ENCODE measurements at regions not wholly inside any gene's neighbourhood (a gene's known extent, or its start where the extent isn't known, plus 50 kb on each side); places are given as distances from the start of the nearest gene placed in this dataset.

- TF ChIP-seq, protein P1, sequence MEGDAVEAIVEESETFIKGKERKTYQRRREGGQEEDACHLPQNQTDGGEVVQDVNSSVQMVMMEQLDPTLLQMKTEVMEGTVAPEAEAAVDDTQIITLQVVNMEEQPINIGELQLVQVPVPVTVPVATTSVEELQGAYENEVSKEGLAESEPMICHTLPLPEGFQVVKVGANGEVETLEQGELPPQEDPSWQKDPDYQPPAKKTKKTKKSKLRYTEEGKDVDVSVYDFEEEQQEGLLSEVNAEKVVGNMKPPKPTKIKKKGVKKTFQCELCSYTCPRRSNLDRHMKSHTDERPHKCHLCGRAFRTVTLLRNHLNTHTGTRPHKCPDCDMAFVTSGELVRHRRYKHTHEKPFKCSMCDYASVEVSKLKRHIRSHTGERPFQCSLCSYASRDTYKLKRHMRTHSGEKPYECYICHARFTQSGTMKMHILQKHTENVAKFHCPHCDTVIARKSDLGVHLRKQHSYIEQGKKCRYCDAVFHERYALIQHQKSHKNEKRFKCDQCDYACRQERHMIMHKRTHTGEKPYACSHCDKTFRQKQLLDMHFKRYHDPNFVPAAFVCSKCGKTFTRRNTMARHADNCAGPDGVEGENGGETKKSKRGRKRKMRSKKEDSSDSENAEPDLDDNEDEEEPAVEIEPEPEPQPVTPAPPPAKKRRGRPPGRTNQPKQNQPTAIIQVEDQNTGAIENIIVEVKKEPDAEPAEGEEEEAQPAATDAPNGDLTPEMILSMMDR (IDR thresholded peaks at IDR 0.05): no peak
- no peak for TF ChIP-seq POLR2A (IDR thresholded peaks at IDR 0.05)
These were observed 1013.0 kb downstream of the TECRL start for GRCh38 chr4:63396269-63396668.

Measured in esophagus squamous epithelium (tissue), 4 donors.